GM23338 (cell line): ENCODE measurements at regions not wholly inside any gene's neighbourhood (a gene's known extent, or its start where the extent isn't known, plus 50 kb on each side); places are given as distances from the start of the nearest gene placed in this dataset.

Experiments
- CREB1 ChIP-seq: fragments of 250-450 bp; sonication (Bioruptor Pico); IDR thresholded peaks from 2 replicates; pipeline ENCODE4 v1.5.0; 2020; ENCODE audit warnings: low read depth, mild to moderate bottlenecking, moderate library complexity
- CTCF ChIP-seq, 2 experiments: fragments of 200-600 bp in 1 of 2; sonication (generic) in 1 of 2; conservative IDR thresholded peaks; 2 replicates each; pipeline versions ENCODE4 v1.5.1 to v1.6.1; 2016 to 2017; ENCODE audit warnings: antibody characterized with exemption in 2 of 2, low read depth in 2 of 2, mild to moderate bottlenecking in 2 of 2, moderate library complexity in 1 of 2
- ETS1 ChIP-seq: IDR thresholded peaks from 2 replicates; pipeline ENCODE4 v1.6.1; 2016; ENCODE audit warnings: antibody characterized with exemption
- EZH2 ChIP-seq: fragments of 200-600 bp; sonication (generic); IDR thresholded peaks from one replicate; pipeline ENCODE4 v1.8.0; 2017; ENCODE audit warnings: antibody characterized with exemption, mild to moderate bottlenecking, low read depth; ENCODE audit not compliant: unreplicated experiment
- EZH2phosphoT487 ChIP-seq: fragments of 200-600 bp; sonication (generic); IDR thresholded peaks from one replicate; pipeline ENCODE4 v1.8.1; 2018; ENCODE audit warnings: antibody characterized with exemption; ENCODE audit not compliant: unreplicated experiment
- JUNB ChIP-seq: IDR thresholded peaks from one replicate; pipeline ENCODE4 v1.6.1; 2016; ENCODE audit warnings: antibody characterized with exemption; ENCODE audit not compliant: unreplicated experiment
- NANOG ChIP-seq: IDR thresholded peaks from 2 replicates; pipeline ENCODE4 v1.6.1; 2016; ENCODE audit warnings: antibody characterized with exemption, borderline replicate concordance
- POLR2AphosphoS5 ChIP-seq: IDR thresholded peaks from 2 replicates; pipeline ENCODE4 v1.6.1; 2016; ENCODE audit warnings: antibody characterized with exemption, low read depth
- REST ChIP-seq: IDR thresholded peaks from one replicate; pipeline ENCODE4 v1.6.1; 2018; ENCODE audit warnings: antibody characterized with exemption; ENCODE audit not compliant: unreplicated experiment
- STAT1 ChIP-seq: IDR thresholded peaks from one replicate; pipeline ENCODE4 v1.6.1; 2016; ENCODE audit warnings: antibody characterized with exemption; ENCODE audit not compliant: unreplicated experiment
- ZNF331 ChIP-seq: fragments of 250-450 bp; sonication (Bioruptor Pico); IDR thresholded peaks from 2 replicates; pipeline ENCODE4 v1.5.0; 2020; ENCODE audit warnings: low read depth, mild to moderate bottlenecking, moderate library complexity

DNA sequence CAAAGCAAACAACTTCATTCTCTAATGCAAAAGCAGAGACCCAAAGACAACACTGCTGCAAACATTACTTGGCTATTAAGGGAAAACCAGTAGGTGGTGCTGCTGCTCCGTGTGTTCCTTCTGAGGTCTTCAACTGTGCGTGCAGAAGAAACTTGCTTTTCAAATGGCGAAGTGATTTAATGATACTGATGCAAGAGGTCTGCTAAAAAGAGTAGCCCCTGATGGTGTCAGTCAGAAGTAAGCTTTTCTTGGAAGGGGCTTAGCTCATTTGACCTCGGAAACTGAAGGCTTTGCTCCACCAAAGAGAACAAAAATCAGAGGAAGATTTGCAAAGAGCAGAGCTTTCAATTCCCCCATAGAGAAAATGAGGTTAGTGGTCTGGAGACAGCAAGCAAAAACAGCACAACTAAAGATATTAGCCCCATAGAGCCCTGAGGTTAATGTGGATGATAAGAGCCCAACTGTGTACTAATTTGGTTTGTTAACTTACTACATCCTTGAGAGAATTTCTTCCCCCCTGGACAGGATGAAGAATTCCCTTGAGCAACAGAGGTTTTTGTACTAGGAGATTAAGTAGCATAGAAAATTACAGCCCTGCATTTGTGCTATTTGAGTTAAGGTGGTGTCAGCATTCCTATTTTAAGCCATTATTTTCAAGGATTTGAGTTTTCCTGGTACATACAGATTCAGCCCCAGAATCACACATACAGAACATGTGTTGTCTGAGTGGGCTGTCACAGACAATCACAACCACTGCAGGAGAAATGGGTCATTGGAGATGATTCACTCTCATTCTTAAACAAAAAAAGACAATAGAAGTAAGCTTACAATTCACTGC lies 153.2 kb upstream of the C9orf72 start:
- TF ChIP-seq REST: no peak
- no peak for TF ChIP-seq EZH2
- TF ChIP-seq CTCF (conservative IDR thresholded peaks at IDR 0.05; ENCODE audit: low read depth in 2 of 2): peak; percentile 94 to 97
- TF ChIP-seq POLR2AphosphoS5: no peak
- TF ChIP-seq JUNB: no peak
- no peak for TF ChIP-seq ETS1
- TF ChIP-seq EZH2phosphoT487: no peak
- no peak for TF ChIP-seq STAT1
- no peak for TF ChIP-seq CREB1
- TF ChIP-seq NANOG: no peak
- TF ChIP-seq ZNF331: no peak
